GM04504 (cell line): ENCODE measurements at regions not wholly inside any gene's neighbourhood (a gene's known extent, or its start where the extent isn't known, plus 50 kb on each side); places are given as distances from the start of the nearest gene placed in this dataset.

ENCODE experiments used
- DNase-seq: peaks from one replicate; pipeline ENCODE4 v3.0.0-alpha.2; 2012; ENCODE audit warnings: low read depth

DNA sequence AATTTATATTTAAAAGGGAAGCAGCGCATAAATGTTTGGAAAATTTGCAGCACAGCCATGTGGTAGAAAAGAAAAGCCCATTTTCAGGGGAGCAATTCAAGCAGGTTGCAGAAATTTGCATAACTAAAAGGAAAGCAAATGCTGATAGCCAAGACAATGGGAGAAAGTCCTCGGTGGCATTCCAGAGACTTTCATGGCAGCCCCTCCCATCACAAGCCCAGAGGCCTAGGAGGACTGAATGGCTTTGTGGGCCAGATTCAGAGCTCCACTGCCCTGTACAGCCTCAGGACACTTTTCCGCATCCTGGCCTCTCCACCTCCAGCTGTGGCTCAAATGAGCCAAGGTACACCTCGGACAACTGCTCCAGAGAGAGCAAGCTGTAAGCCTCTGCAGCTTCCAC, 462.9 kb downstream of the CDK5RAP2 start:
- no peak for DNase-seq

DNA sequence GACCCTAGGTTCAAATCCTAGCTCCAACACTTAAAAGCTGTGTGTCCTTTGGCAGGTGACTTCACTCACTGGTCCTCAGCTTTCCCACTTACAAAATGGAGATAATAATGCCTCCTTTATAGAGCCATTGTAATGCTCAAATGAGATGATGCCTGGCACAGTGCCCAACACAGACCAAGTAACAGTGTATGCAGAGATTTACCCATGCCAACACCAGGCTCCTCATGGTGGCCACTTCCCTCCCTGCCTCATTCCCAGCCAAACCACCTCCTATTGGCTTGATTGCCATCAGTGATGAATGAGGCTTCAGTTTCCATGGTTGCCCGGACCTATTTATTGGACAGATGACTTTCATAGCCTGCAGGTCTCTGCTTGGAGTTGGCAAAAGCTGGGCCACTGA, 469.4 kb downstream of the CDK5RAP2 start:
- no peak for DNase-seq

DNA sequence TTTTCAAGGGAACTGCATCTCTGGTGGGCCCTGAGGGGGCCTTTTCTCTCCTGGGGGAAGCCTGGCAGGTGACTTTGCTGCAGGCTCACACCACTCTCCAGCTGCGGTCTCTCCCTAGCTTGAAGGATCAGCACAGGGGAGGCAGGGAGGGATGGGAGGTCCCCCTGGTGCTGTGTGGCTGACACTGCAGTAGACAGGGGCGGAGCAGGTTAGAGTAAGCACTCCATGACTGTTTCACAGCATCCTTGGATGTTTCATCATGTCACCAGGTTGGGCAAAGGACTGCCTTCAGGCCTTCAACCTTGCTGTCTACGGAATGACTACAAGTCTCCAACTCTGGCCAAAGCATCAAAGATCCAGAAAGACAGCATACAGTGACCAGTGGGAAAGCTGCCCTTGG, 470.7 kb downstream of the CDK5RAP2 start:
- no peak for DNase-seq

DNA sequence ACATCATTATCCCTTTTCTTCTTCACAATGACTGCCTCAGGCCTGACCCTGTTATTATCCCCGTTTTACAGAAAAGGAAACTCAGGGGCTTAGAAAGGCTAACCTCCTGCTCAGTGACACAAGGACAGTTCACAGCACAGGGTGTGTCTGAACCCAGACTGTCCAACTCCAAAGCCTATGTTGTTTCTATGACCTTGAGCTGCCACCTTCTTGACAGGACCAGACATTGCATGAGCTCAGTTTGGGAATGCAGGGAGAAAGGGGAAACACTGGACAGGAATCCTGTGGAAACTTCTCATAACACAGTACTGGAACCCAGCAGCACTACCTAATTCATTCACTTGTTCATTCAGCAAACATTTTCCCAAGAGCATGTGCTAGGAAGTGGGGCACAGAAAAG, 472.8 kb downstream of the CDK5RAP2 start:
- DNase-seq = no peak

DNA sequence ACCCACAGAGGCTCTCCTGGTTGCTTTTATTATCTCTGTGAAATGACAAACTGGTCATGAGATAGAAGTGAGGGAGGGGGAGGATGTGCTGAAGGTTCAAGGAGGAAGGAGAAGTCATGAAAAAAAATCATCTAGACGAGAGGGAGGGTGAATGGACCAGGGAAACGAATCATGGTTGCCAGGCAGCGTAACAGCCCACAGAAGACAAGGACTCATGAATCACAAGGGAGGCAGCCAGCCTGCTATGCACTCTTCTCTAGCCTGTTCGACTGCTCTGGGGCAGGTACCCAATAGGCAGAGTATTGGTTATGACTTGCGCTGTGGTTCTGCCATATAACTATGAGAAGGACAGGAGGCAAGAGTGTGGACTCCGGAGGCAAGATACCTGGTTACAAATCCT, 475.2 kb downstream of the CDK5RAP2 start:
- DNase-seq = no peak

DNA sequence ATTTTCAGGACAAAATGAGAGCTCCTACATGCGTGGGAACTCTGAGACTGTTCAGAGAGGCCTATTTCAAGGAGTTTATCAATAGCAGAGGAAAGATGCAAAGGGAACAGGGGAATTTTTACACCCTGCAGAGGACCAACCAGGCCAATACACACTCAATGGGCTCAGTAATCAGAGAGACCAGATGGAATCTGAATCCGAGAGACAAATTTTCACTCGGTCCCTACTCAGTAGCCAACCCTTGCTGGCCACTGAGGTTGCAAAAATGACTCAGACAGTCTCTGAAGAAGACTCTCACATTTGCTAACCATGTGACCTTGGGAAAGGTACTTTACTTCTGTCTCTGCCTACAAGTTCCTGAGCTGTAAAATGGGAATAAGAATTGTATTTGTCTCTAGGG, 479.4 kb downstream of the CDK5RAP2 start:
- DNase-seq = no peak

DNA sequence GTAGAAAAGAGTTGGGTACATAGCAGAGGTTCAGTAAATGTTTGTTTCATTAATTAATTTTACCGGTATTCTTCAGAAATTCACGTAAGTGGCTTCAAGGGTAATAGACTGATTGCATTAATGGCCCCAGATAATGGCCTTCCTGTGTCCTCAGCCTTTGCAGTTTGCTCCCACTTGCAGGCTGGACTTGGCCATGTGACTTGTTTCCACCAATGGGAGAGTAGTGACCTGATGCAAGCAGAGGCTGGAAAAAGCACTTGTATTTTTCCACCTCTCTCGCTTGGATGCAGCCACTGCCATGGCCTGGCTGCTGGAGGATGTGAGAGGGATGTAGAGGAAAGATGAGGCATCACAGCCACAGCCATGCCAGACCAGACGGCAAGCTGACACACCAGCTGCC, 480.9 kb downstream of the CDK5RAP2 start:
- DNase-seq = no peak

DNA sequence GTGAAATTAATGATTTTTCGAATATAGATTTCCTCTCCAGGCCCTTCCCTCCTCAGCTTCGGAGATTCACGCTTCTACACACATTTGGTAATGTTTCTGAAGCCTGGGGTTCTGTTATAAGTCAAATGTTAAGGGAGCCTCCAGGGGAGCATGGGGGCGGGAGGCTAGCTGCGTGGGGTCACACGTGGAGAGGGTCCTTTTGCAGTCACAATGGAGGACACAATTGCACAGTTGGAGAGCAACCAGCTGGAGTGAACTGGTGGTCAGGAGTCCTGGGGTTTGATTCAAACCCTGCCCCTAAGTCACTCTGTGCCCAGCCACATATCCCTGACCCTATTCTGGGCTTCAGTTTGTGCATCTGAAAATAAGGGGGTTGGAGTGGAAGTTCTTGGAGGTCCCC, 481.4 kb downstream of the CDK5RAP2 start:
- DNase-seq = no peak

DNA sequence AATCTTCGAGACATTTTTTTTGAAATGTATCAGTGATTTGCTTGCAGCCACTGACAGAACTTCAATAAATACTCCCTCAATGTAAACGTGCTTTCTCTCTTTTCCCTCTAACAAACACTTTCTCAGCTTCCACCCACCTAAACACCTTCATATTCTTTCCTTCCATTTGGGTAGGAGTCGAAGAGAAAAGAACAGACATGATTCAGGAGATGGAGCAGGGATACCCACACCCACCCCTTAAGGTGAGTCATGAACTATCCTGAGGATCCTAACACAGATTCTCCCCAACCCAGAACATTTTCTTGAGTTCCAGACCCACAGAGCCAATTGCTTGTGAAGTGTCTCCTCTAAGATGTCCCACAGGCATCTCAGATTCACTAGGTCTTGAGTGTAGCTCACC, 488.8 kb downstream of the CDK5RAP2 start:
- DNase-seq = no peak

DNA sequence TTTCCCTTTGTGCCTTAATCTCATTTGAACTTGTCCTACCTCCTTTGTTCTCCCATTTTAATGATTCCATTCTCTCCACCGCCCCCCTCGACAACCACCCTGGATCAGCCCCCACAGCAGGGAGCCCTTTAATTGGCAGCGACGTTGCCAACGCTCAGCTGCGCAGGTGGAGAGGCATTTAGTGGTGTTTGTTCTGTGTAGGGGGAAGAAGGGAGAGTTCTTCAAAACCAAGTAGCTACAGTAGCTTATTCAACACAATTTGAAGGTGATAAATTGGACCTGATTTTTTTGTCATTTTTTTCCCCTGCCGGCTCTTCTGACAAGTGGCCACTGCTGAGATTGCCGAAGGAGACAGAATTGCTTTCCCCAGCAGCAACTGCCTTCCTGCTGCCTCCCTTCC, 499.1 kb downstream of the CDK5RAP2 start:
- no peak for DNase-seq

DNA sequence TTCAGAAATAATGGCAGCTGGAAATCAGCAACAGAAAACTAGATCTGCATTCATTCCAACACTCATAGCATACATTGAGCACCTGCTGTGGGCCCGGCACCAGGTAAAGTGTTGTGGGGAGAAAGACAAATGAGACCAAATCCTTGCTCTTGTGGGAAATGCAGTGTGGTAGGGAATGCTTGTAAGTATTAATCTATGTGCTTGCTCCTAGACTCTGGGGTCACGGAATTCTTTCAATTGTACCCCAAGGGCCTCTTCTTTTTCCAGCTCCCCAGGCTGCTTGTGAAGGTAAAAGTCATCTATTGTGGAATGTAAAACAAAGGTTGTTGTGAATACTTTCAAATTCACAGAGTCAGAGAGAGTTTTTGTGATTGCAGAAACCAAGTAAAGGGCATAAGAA, 501.9 kb downstream of the CDK5RAP2 start:
- no peak for DNase-seq

DNA sequence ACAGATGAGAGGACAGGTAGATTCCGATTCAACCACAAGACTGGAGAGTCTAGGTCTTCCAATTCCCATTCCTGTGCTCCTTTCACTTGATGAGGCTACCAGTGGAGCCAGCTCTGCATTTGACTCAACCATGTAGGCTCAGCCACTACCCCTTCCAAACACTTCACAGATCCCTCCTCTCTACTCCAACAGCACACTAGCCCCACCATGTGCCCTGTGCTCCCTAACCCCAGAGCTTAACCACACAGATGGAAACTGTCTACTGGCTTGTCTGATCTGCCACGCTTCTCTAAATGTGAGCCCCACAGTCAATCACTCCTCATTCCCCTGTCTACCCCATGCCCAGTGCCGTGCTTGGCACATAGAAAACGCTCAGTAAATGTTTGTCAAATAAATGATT, 508.2 kb downstream of the CDK5RAP2 start:
- no peak for DNase-seq

DNA sequence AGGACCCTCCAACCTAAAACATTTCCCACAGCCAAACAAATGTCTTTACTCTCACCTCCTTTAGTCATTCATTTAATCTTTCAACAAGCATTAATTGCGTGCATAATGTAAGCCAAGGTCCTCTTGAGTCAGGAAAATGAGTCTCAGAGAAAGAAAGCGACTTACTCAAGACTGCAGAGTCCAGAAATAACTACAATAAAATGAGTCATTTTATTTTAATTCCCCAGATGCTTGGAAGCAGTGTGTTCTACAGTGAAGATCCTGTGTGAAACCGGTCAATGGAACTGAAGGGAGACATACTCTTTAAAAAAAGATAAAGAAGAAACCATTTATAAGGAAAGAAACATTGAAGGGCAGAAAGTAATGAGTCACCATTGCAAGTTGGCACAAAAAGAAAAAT, 513.7 kb downstream of the CDK5RAP2 start:
- DNase-seq = peak; percentile 9

DNA sequence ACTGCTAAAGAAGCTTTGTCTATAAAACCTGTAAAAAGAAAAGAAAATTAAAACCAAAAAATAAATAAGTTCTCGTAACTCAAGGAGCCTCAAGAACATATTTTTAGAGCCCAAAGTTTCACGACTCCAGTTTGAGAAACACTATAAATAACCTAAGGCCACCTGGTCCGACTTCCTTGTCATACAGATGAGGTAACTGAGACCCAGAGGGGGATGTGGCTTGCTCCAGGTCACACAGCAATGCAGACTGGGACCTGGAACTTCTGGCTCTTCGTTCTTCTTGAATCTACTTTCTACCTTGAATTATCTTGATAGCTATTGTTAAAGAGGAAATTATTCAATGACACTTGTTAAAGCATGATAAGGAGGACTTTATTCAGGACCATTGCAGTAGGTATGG, 514.8 kb downstream of the CDK5RAP2 start:
- no peak for DNase-seq

DNA sequence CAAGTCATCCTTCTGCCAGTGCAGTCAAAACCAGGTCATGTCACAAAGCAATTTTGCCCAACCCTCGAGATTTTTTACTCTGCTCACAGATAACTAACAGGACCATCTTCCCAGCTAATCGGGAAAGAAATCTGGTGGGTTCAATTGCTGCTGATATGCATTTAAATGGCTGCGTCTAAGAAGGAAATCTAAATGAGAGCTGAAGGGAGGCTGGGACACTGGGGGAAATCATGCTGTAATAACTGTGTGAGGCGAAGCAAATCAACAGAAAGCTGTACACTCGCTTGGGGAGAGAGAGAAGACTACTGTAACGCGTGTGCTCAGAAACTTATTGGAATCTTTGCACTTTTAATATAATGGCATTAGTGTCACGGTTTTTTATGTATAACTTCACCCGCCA, 535.0 kb downstream of the CDK5RAP2 start:
- DNase-seq = no peak

DNA sequence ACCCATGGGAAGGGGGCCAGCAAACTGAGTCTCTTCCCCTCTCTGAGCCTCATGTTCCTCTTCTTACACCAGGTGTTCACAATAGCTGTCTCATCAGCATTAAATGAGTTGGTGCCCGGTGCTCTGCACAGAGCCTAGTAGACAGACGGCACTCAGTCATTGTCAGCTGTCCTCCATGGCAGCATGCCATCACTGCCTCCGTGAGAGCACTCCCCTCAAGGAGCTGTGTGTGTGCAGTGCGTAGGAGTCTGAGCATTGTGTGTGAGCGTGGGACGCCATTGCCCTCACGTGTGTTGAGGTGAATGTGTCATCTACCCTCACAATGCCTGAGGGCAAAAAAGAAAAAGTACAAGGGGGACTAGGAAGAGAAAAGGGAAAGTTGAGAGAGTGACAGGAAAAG, 536.5 kb downstream of the CDK5RAP2 start:
- DNase-seq = no peak

DNA sequence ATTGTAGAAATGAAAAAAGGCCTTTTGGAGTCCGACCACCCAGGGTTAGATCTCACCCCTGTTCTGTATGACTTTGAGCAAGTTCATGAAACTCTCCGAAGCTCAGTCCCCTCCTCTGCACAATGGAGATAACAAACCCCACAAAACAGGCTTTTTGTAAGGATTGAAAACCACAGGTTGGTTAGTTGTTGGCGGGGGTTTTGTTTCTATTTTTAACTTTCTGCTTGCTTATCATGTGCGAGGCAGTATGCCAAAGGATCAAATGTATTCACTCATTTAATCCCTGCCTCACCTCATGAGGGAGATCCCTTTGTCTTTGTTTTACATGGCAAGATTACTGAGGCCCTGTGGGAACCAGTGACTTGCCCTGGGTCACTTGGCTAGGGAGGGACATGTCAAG, 539.1 kb downstream of the CDK5RAP2 start:
- no peak for DNase-seq

DNA sequence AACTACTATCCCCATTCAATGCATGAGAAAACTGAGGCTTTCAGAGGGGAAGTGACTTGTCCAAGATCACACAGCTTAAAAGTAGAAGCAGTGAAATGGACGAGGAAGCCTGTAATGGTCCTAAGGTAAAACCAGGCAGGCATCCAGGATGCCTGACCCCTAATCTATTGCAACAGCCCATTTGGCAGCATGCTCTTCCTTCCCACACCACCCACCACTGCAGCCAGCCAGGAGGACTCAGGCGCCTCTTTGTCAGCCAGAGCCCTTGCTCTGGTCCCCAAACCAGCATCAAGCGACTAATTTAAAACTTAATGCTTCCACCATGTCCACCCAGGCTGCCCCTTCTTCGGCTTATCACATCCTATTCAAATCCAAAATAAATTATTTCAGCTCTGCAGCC, 541.6 kb downstream of the CDK5RAP2 start:
- DNase-seq = no peak

DNA sequence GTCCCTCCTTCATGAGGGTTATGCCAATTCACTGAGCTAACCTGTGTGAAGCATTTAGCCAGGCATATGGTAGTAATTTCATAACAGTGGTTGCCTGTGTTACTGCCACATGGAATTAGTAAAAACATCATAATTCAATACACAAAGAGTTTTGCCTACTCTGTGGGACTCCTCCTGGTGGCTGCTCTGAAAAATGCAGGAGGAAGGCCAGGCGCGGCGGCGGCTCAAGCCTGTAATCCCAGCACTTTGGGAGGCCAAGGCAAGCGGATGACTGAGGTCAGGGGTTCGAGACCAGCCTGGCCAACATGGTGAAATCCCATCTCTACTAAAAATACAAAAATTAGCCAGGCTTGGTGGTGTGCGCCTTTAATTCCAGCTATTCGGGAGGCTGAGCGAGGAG, 547.3 kb downstream of the CDK5RAP2 start:
- DNase-seq = peak; percentile 2

DNA sequence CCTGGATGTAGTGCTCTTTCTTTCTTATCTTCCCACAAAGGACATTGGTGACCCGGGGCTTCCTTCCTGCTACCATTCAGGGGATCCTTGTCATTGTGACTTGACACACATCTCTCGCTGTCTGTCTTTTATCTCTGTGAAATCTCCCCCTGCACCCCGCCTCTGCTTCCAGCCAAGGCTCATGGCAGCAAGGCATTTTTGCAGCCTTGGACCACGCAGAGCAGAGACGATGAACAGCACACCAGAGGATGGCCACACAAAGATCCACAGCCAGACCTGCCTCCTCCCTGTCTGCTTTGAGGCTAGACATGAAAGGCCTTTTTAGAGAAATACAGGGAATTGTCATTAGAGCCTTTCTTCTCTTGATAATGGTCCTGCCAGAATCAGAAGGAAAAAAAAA, 549.1 kb downstream of the CDK5RAP2 start:
- DNase-seq = no peak

DNA sequence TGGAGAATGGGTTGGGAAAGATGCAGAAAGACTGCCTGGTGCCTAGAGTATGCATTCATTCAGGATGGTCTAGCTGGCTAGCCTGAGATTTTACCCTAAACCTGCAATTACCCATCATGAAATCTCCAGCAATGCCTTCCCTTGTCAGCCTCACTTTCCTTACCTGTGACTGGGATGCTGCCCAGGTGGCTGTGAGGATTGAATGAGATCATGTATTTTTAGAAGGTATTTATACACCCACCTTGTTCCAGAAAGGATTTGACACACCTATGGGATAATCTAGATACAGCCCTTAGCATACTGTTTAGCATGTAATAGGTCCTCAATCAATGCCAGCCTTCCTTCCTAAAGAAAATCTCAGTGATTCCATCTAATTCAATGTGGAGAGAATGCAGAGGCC, 561.4 kb downstream of the CDK5RAP2 start:
- no peak for DNase-seq

DNA sequence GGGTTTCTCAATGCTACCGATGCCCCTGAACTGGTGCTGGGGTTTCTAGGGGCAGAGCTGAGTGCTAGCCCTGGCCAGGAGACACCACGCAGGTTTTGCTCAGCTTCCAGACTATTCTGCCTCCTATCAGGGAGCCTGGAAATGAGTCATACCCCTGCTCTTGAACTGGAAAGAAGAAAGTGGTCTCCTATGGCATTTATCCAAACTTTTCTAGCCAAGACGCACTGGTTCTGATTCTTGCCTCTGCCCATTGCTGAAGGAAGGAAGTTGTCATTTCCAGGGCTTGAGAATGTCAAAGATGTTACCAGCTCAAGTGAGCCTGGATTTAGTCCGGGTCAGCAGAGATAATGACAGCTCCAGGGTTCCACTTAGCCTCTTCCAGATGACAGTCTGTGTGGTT, 561.9 kb downstream of the CDK5RAP2 start:
- DNase-seq = no peak

DNA sequence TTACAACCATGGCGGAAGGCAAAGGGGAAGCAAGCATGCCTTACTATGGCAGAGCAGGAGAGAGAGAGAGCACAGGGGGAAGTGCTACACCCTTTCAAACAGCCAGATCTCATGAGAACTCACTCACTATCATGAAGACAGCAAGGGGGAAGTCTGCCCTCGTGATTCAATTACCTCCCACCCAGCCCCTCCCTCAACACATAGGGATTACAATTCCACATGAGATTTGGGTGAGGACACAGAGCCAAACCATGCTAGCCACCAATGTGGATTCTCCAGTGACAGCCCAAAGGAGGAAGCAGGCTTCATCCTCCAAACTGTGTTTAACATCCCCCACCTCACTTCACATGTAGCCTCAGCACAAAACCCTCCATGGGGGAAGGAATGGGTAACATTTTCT, 563.7 kb downstream of the CDK5RAP2 start:
- no peak for DNase-seq

DNA sequence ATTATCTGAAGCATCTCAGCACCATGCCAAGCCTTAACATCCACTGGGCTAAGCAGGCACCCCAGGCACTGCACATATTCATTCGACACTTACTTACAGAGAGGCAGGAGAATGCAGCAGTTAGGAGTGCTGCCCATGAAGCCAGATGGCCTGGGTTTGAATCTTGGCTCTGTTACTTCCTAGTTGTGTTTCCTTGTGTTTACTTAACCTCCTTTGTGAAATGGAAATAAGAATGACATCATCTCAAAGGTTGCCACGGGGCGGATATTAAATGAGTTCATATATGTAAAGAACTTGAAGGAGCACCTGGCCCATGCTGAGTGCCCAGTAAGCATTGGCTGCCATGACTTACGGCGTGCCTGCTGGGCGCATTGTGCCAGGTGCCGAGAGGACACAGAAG, 565.2 kb downstream of the CDK5RAP2 start:
- DNase-seq = no peak

DNA sequence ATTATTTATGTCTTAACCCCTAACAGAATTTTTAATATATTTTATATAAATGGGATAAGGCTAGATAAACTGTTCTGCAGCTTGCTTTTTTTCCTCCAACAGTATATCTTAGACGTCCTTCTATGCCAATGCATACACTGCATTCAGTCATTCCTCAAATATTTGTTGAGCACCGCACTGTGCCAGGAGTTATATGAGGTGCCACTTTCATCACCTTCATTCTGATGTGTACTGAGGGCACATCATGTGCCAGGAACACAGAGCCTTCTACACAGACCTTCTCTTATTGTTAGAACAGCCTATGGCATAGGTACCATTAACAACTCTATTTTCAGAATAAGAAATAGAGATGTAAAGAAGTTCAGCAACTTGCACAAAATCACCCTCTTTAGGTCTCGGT, 570.1 kb downstream of the CDK5RAP2 start:
- no peak for DNase-seq
